ENCODE measurements at regions not wholly inside any gene's neighbourhood (a gene's known extent, or its start where the extent isn't known, plus 50 kb on each side); places are given as distances from the start of the nearest gene placed in this dataset.

GRCh38 chr13:42673677-42674076 lies 99.7 kb downstream of the TNFSF11 start:
- Histone ChIP-seq H3K4me1 (peaks cover 0 to 10% (median 0%) of the 10 kb centered on the region in 9 donors), H3K9me3 (peaks cover 0 to 15% (median 0%) of the 10 kb centered on the region in 11 donors), H3K36me3 (no peaks in the 10 kb centered on the region), H3K27me3 (no peaks in the 10 kb centered on the region), H3K27ac (no peak overlapping the region), H3K4me3 (no peak overlapping the region)
- no peak for ATAC-seq
- TF ChIP-seq, protein P1, sequence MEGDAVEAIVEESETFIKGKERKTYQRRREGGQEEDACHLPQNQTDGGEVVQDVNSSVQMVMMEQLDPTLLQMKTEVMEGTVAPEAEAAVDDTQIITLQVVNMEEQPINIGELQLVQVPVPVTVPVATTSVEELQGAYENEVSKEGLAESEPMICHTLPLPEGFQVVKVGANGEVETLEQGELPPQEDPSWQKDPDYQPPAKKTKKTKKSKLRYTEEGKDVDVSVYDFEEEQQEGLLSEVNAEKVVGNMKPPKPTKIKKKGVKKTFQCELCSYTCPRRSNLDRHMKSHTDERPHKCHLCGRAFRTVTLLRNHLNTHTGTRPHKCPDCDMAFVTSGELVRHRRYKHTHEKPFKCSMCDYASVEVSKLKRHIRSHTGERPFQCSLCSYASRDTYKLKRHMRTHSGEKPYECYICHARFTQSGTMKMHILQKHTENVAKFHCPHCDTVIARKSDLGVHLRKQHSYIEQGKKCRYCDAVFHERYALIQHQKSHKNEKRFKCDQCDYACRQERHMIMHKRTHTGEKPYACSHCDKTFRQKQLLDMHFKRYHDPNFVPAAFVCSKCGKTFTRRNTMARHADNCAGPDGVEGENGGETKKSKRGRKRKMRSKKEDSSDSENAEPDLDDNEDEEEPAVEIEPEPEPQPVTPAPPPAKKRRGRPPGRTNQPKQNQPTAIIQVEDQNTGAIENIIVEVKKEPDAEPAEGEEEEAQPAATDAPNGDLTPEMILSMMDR (IDR thresholded peaks at IDR 0.05) = no peak
- DNase-seq = no peak
- 66 to 86% methylated on average over 2 of the region's 2 CpGs for WGBS, 2 donors
- intact Hi-C loops (cut with DNase I) = loop anchor here in 1 of 10 donors (5.0 kb wide), 1 partner anchor 114 kb away; no protein-coding TSS in a partner anchor

GRCh38 chr13:42680748-42681147 lies 100.6 kb upstream of the FAM216B start:
- ATAC-seq (no peak), DNase-seq (no peak)
- TF ChIP-seq, protein P1 (IDR thresholded peaks at IDR 0.05) = no peak
- WGBS, 2 donors = 43 to 44% methylated on average over 2 of the region's 2 CpGs
- Histone ChIP-seq H3K27me3 (no peaks in the 10 kb centered on the region), H3K9me3 (no peaks in the 10 kb centered on the region), H3K4me1 (peaks cover 0 to 8% (median 0%) of the 10 kb centered on the region in 9 donors), H3K27ac (no peak overlapping the region), H3K4me3 (no peak overlapping the region), H3K36me3 (no peaks in the 10 kb centered on the region)
- intact Hi-C loops (cut with DNase I) = loop anchor here in 1 of 10 donors (10.0 kb wide), 1 partner anchor 124 kb away; no protein-coding TSS in a partner anchor

DNA sequence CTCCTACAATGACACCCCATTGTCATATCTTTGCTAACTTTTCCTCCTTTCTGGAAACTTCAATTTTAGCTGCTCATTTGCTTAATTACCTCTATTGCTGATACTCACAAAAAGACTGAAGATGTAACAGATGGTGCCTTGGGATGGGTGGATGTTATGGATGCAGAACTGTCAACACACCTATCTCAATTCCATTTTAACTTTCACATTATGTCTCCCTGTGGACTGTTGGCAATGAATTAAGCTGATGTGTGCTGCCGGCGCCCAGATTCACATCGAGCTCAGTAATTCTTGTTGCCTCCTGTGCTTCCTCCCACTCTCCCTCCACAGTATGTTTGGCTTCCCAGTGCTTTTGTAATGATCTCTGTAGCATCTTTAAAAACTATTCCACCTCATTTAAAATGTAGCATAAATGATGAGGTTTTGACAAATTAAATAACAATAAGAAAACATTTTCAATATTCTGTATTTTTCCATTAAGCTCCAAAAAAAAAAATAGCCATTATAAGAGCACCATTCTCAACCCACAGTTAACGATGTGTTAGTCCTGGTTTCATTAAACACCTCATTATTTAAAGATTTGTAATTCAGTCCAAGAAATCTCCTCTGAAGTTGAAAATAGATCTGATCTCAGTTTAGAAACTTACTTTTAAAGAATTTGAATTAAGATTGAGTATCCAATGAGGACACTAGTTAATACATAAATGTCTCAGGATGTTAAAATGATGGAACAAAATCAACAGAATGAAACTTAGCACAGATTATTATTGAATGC lies 99.9 kb upstream of the FAM216B start:
- DNase-seq (no peak), ATAC-seq (no peak)
- H3K4me3 ChIP-seq = no peak overlapping the region
- no peaks in the 10 kb centered on the region for H3K9me3 ChIP-seq
- H3K27me3 ChIP-seq = no peaks in the 10 kb centered on the region
- H3K27ac ChIP-seq = no peak overlapping the region
- no peaks in the 10 kb centered on the region for H3K36me3 ChIP-seq
- TF ChIP-seq, protein P1 (IDR thresholded peaks at IDR 0.05) = no peak
- peaks cover 0 to 14% (median 0%) of the 10 kb centered on the region in 9 donors for H3K4me1 ChIP-seq
- intact Hi-C loops (cut with DNase I) = loop anchor here in 1 of 10 donors (10.0 kb wide), 1 partner anchor 123 kb away; no protein-coding TSS in a partner anchor
- WGBS, 2 donors = 79 to 84% methylated on average over 4 of the region's 4 CpGs

DNA sequence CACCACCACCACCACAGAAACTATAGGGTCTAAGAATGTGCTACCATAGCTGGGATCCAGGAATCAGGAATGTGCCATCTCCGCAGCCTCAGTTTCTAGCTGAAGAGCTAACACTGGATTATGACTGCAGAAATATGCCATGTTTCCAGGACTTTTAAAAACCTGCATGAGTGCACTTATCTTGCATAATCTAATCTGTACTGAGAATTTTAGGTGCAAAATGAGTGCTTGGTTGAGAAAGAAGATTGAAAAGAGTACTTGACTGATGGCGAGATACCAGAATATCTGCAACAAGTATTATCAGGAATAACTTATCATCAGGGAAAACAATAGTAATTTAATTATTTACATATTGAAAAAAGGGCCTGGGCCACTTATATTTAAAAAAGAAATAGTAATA lies 97.2 kb upstream of the FAM216B start:
- Histone ChIP-seq H3K27ac (no peak overlapping the region), H3K9me3 (peaks cover 0 to 14% (median 6%) of the 10 kb centered on the region in 11 donors)

More for the DNA sequence above, 97.2 kb upstream of the FAM216B start:
- 44 to 47% methylated on average over 2 of the region's 2 CpGs for WGBS, 2 donors
- H3K4me3 ChIP-seq = no peak overlapping the region
- H3K36me3 ChIP-seq = no peaks in the 10 kb centered on the region
- no peaks in the 10 kb centered on the region for H3K27me3 ChIP-seq
- no peak for ATAC-seq
- intact Hi-C loops (cut with DNase I) = loop anchor here in 1 of 10 donors (10.0 kb wide), 1 partner anchor 121 kb away; no protein-coding TSS in a partner anchor
- DNase-seq = no peak
- TF ChIP-seq, protein P1 (IDR thresholded peaks at IDR 0.05) = no peak
- H3K4me1 ChIP-seq = peaks cover 0 to 16% (median 0%) of the 10 kb centered on the region in 9 donors

All from heart right ventricle (tissue), 16 donors.